ENCODE measurements at regions not wholly inside any gene's neighbourhood (a gene's known extent, or its start where the extent isn't known, plus 50 kb on each side); places are given as distances from the start of the nearest gene placed in this dataset.

- H3K9me3 ChIP-seq (ENCODE audit: control insufficient read depth, low read depth, low read length), result no peaks in the 10 kb centered on the region
- no peaks in the 10 kb centered on the region for H3K79me2 ChIP-seq (ENCODE audit: control insufficient read depth, insufficient read depth, low read length)
- H4K20me1 ChIP-seq (ENCODE audit: control insufficient read depth, extremely low read depth, insufficient read depth, low read length), result no peaks in the 10 kb centered on the region
- TF ChIP-seq CTCF (optimal IDR thresholded peaks at IDR 0.05 in 1 of 3, IDR thresholded peaks at IDR 0.05 in 1 of 3, conservative IDR thresholded peaks at IDR 0.05 in 1 of 3; ENCODE audit: extremely low read depth in 1 of 3, insufficient read depth in 2 of 3, low read length in 3 of 3), result no peak
- no peak for TF ChIP-seq EZH2 (IDR thresholded peaks at IDR 0.05; ENCODE audit: low read length)
- H3K9me1 ChIP-seq (ENCODE audit: control insufficient read depth, extremely low read depth, insufficient read depth, low read length), result no peaks in the 10 kb centered on the region
- no peak overlapping the region for H3K27ac ChIP-seq (ENCODE audit: control insufficient read depth, insufficient read depth, low read length)
- H2AFZ ChIP-seq (ENCODE audit: control insufficient read depth, low read length), result no peak overlapping the region
- H3K9ac ChIP-seq (ENCODE audit: control insufficient read depth, extremely low read depth, insufficient read depth, low read length), result no peak overlapping the region
- no peaks in the 10 kb centered on the region for H3K4me1 ChIP-seq (ENCODE audit: control insufficient read depth, extremely low read depth, insufficient read depth, low read length)
- DNase-seq (ENCODE audit: low read depth, low spot score), result no peak
- H3K4me2 ChIP-seq (ENCODE audit: control insufficient read depth, extremely low read depth, insufficient read depth, low read depth, low read length), result no peak overlapping the region
- no peaks in the 10 kb centered on the region for H3K27me3 ChIP-seq (ENCODE audit: control insufficient read depth, extremely low read depth, insufficient read depth, low read length)
- no peak overlapping the region for H3K4me3 ChIP-seq (ENCODE audit: control insufficient read depth in 2 of 3, extremely low read depth in 1 of 3, insufficient read depth in 2 of 3, low read depth in 1 of 3, low read length in 3 of 3)
- dilution Hi-C loops (cut with MboI; ENCODE audit: extremely low pct_ligation_motif_present, low sequenced_read_pairs), result no loop called here
- H3K36me3 ChIP-seq (ENCODE audit: control insufficient read depth in 2 of 2, extremely low read depth in 1 of 2, insufficient read depth in 2 of 2, low read length in 2 of 2), result no peaks in the 10 kb centered on the region
- no peak for FAIRE-seq
Observed at GRCh38 chr3:40752492-40752891, 227.7 kb downstream of the ZNF621 start.

- no peak overlapping the region for H2AFZ ChIP-seq (ENCODE audit: control insufficient read depth, low read length)
- H3K9ac ChIP-seq (ENCODE audit: control insufficient read depth, extremely low read depth, insufficient read depth, low read length), result no peak overlapping the region
- H3K9me1 ChIP-seq (ENCODE audit: control insufficient read depth, extremely low read depth, insufficient read depth, low read length), result no peaks in the 10 kb centered on the region
- H3K27ac ChIP-seq (ENCODE audit: control insufficient read depth, insufficient read depth, low read length), result no peak overlapping the region
- H3K79me2 ChIP-seq (ENCODE audit: control insufficient read depth, insufficient read depth, low read length), result no peaks in the 10 kb centered on the region
- H3K4me2 ChIP-seq (ENCODE audit: control insufficient read depth, extremely low read depth, insufficient read depth, low read depth, low read length), result no peak overlapping the region
- H3K4me1 ChIP-seq (ENCODE audit: control insufficient read depth, extremely low read depth, insufficient read depth, low read length), result no peaks in the 10 kb centered on the region
- no peaks in the 10 kb centered on the region for H4K20me1 ChIP-seq (ENCODE audit: control insufficient read depth, extremely low read depth, insufficient read depth, low read length)
- DNase-seq (ENCODE audit: low read depth, low spot score) (no peak), FAIRE-seq (no peak)
- H3K4me3 ChIP-seq (ENCODE audit: control insufficient read depth in 2 of 3, extremely low read depth in 1 of 3, insufficient read depth in 2 of 3, low read depth in 1 of 3, low read length in 3 of 3), result no peak overlapping the region
- TF ChIP-seq CTCF (optimal IDR thresholded peaks at IDR 0.05 in 1 of 3, IDR thresholded peaks at IDR 0.05 in 1 of 3, conservative IDR thresholded peaks at IDR 0.05 in 1 of 3; ENCODE audit: extremely low read depth in 1 of 3, insufficient read depth in 2 of 3, low read length in 3 of 3), result no peak
- no peak for TF ChIP-seq EZH2 (IDR thresholded peaks at IDR 0.05; ENCODE audit: low read length)
- dilution Hi-C loops (cut with MboI; ENCODE audit: extremely low pct_ligation_motif_present, low sequenced_read_pairs), result no loop called here
- no peaks in the 10 kb centered on the region for H3K36me3 ChIP-seq (ENCODE audit: control insufficient read depth in 2 of 2, extremely low read depth in 1 of 2, insufficient read depth in 2 of 2, low read length in 2 of 2)
- no peaks in the 10 kb centered on the region for H3K9me3 ChIP-seq (ENCODE audit: control insufficient read depth, low read depth, low read length)
- no peaks in the 10 kb centered on the region for H3K27me3 ChIP-seq (ENCODE audit: control insufficient read depth, extremely low read depth, insufficient read depth, low read length)
Observed at GRCh38 chr3:40753291-40753770, 228.6 kb downstream of the ZNF621 start.

All from keratinocyte (primary cell).